ENCODE measurements at regions not wholly inside any gene's neighbourhood (a gene's known extent, or its start where the extent isn't known, plus 50 kb on each side); places are given as distances from the start of the nearest gene placed in this dataset.

DNA sequence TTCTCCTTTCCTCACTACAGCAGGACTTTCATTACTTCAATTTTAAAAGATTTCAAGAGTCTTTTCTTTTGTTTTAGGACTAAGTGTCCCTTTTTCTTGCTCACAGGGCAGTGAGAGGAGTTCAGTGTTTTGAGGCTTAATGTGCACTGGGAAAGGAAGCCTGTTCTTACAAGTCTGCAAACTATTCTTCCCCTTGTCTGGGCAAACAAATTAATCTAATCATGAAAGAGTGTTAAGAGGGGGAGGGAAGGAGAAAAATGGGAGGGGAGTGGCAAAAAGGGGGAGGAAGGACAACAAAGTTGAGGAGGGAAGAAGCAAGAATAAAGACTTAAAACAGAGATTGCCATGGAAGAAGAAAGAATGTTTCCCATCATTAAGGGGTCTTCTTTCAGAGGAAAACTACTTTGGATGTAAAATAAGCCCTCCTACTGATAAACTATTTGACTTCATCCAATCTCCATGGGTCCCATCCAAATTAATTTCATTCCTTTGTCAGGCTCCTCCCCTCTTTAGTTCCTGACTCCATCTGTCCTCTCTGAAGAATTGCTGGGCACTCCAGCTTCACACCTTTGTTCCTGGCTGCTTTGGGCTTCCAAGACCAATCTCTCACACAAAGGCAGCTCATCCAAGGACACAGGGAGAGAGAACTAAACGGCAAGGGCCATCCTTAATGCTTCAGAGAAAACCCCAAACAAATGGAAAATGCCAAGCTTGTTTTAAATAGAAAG, 244.5 kb downstream of the TPBG start:
- Histone ChIP-seq H3K4me1 (ENCODE audit: control insufficient read depth, insufficient read depth, low read length) (no peaks in the 10 kb centered on the region), H3K27ac (ENCODE audit: low read length) (no peak overlapping the region), H3K4me3 (ENCODE audit: low read depth in 2 of 2, low read length in 2 of 2) (no peak overlapping the region), H3K36me3 (ENCODE audit: control insufficient read depth, insufficient read depth, low read length) (no peaks in the 10 kb centered on the region), H3K27me3 (ENCODE audit: control insufficient read depth, insufficient read depth, low read length) (no peaks in the 10 kb centered on the region), H3K9me3 (ENCODE audit: control insufficient read depth, insufficient read depth, low read depth, low read length) (no peaks in the 10 kb centered on the region)
- DNase-seq (ENCODE audit: low read depth, low spot score) (no peak), ATAC-seq (no peak)
- BruUV-seq (replicated peaks): no TSS peak
- in situ Hi-C loops (cut with HindIII; ENCODE audit: low pct_unique_long_range_greater_than_20kb, low sequenced_read_pairs) (no loop called here), intact Hi-C loops (cut with micrococcal nuclease; ENCODE audit: unreplicated experiment) (no loop called here)
- TF ChIP-seq POLR2AphosphoS5 (IDR thresholded peaks at IDR 0.05; ENCODE audit: low read depth, low read length): no peak
- no peak for TF ChIP-seq SIN3A (IDR thresholded peaks at IDR 0.05; ENCODE audit: borderline replicate concordance, insufficient read depth, low read depth, low read length)
- TF ChIP-seq TCF7L2 (IDR thresholded peaks at IDR 0.05; ENCODE audit: low read depth, low read length): no peak
- TF ChIP-seq CTCF (IDR thresholded peaks at IDR 0.05): no peak
- TF ChIP-seq, protein P1, sequence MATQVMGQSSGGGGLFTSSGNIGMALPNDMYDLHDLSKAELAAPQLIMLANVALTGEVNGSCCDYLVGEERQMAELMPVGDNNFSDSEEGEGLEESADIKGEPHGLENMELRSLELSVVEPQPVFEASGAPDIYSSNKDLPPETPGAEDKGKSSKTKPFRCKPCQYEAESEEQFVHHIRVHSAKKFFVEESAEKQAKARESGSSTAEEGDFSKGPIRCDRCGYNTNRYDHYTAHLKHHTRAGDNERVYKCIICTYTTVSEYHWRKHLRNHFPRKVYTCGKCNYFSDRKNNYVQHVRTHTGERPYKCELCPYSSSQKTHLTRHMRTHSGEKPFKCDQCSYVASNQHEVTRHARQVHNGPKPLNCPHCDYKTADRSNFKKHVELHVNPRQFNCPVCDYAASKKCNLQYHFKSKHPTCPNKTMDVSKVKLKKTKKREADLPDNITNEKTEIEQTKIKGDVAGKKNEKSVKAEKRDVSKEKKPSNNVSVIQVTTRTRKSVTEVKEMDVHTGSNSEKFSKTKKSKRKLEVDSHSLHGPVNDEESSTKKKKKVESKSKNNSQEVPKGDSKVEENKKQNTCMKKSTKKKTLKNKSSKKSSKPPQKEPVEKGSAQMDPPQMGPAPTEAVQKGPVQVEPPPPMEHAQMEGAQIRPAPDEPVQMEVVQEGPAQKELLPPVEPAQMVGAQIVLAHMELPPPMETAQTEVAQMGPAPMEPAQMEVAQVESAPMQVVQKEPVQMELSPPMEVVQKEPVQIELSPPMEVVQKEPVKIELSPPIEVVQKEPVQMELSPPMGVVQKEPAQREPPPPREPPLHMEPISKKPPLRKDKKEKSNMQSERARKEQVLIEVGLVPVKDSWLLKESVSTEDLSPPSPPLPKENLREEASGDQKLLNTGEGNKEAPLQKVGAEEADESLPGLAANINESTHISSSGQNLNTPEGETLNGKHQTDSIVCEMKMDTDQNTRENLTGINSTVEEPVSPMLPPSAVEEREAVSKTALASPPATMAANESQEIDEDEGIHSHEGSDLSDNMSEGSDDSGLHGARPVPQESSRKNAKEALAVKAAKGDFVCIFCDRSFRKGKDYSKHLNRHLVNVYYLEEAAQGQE (IDR thresholded peaks at IDR 0.05; ENCODE audit: insufficient read depth in 1 of 2, low read depth in 2 of 2, low read length in 1 of 2): no peak
- ChIA-PET POLR2A (no interaction called here), CTCF (no interaction called here)

GRCh38 chr6:82608781-82609180, 245.2 kb downstream of the TPBG start:
- intact Hi-C loops (cut with micrococcal nuclease; ENCODE audit: unreplicated experiment): no loop called here
- no TSS peak for BruUV-seq (replicated peaks)
- Histone ChIP-seq H3K9me3 (ENCODE audit: control insufficient read depth, insufficient read depth, low read depth, low read length) (no peaks in the 10 kb centered on the region), H3K36me3 (ENCODE audit: control insufficient read depth, insufficient read depth, low read length) (no peaks in the 10 kb centered on the region), H3K27me3 (ENCODE audit: control insufficient read depth, insufficient read depth, low read length) (no peaks in the 10 kb centered on the region), H3K27ac (ENCODE audit: low read length) (no peak overlapping the region), H3K4me1 (ENCODE audit: control insufficient read depth, insufficient read depth, low read length) (no peaks in the 10 kb centered on the region), H3K4me3 (ENCODE audit: low read depth in 2 of 2, low read length in 2 of 2) (no peak overlapping the region)
- ChIA-PET CTCF (no interaction called here), POLR2A (no interaction called here)
- TF ChIP-seq CTCF (IDR thresholded peaks at IDR 0.05): no peak
- DNase-seq (ENCODE audit: low read depth, low spot score) (no peak), ATAC-seq (no peak)
- in situ Hi-C loops (cut with HindIII; ENCODE audit: low pct_unique_long_range_greater_than_20kb, low sequenced_read_pairs): no loop called here
